IMR-90 (cell line): ENCODE measurements at regions not wholly inside any gene's neighbourhood (a gene's known extent, or its start where the extent isn't known, plus 50 kb on each side); places are given as distances from the start of the nearest gene placed in this dataset.

Source experiments
- ATAC-seq: fragments of 200-7000 bp; cut with Tn5 transposase; 2 replicates; pipeline ENCODE4 v1.9.1; 2020; ENCODE audit warnings: low read depth, mild to moderate bottlenecking, moderate library complexity
- BruUV-seq: library from RNA; stranded (reverse); fragments of 400-500 nt; replicated peaks from 2 replicates; lab custom pipeline; 2021; lab: Mats Ljungman, UMichigan
- CTCF ChIA-PET: fragments of 300-600 bp; formaldehyde crosslinking; extraction: SDS; loops from one replicate; lab custom pipeline; 2021; ENCODE audit warnings: antibody characterized with exemption; lab: Yijun Ruan, JAX
- POLR2A ChIA-PET: fragments of 300-600 bp; sonication (Branson Sonifier 250); formaldehyde crosslinking; loops from one replicate; lab custom pipeline; 2022; ENCODE audit warnings: antibody characterized with exemption; ENCODE audit not compliant: unreplicated experiment; lab: Charles Lee
- DNase-seq: peaks from one replicate; pipeline ENCODE4 v3.0.0; 2013
- H2AFZ ChIP-seq: replicated peaks from 2 replicates; pipeline ENCODE3; 2013; ENCODE audit warnings: low read length, mild to moderate bottlenecking; ENCODE audit not compliant: poor library complexity
- H2AK5ac ChIP-seq: 2 replicates; pipeline ENCODE4 v1.6.1; 2013; ENCODE audit warnings: low read depth, low read length, inconsistent platforms
- H2AK9ac ChIP-seq: replicated peaks from 2 replicates; pipeline ENCODE3; 2013; ENCODE audit warnings: mild to moderate bottlenecking, low read depth, low read length, moderate library complexity; ENCODE audit not compliant: poor library complexity
- H2BK120ac ChIP-seq: 2 replicates; pipeline ENCODE4 v1.6.1; 2013; ENCODE audit warnings: low read depth, low read length, inconsistent platforms
- H2BK15ac ChIP-seq: 3 replicates; pipeline ENCODE4 v1.6.1; 2013; ENCODE audit warnings: low read depth, low read length, inconsistent platforms
- H2BK20ac ChIP-seq: 2 replicates; pipeline ENCODE4 v1.6.1; 2013; ENCODE audit warnings: low read depth, mild to moderate bottlenecking, inconsistent platforms, low read length, moderate library complexity
- H2BK5ac ChIP-seq: 2 replicates; pipeline ENCODE4 v1.6.1; 2013; ENCODE audit warnings: mild to moderate bottlenecking, low read depth, low read length, inconsistent platforms; ENCODE audit not compliant: poor library complexity, severe bottlenecking
- H3K14ac ChIP-seq: replicated peaks from 2 replicates; pipeline ENCODE4 v1.6.1; 2013; ENCODE audit warnings: low read depth, low read length, inconsistent platforms
- H3K18ac ChIP-seq: 2 replicates; pipeline ENCODE4 v1.6.1; 2013; ENCODE audit warnings: low read depth, low read length, control low read depth
- H3K23ac ChIP-seq: 2 replicates; pipeline ENCODE4 v1.6.1; 2013; ENCODE audit warnings: low read depth, low read length, inconsistent platforms
- H3K27ac ChIP-seq: 2 replicates; pipeline ENCODE4 v1.5.1; 2013; ENCODE audit warnings: mild to moderate bottlenecking, control low read depth, low read length; ENCODE audit not compliant: insufficient read depth
- H3K27me3 ChIP-seq: 2 replicates; pipeline ENCODE4 v1.6.1; 2013; ENCODE audit warnings: low read length; ENCODE audit not compliant: control insufficient read depth, insufficient read depth
- H3K36me3 ChIP-seq: 2 replicates; pipeline ENCODE4 v1.6.1; 2013; ENCODE audit warnings: low read length, mixed read lengths; ENCODE audit not compliant: control insufficient read depth, insufficient read depth
- H3K4ac ChIP-seq: 2 replicates; pipeline ENCODE4 v1.6.1; 2013; ENCODE audit warnings: low read depth, low read length, inconsistent platforms
- H3K4me1 ChIP-seq: 2 replicates; pipeline ENCODE4 v1.6.1; 2013; ENCODE audit warnings: low read length, mixed read lengths; ENCODE audit not compliant: control insufficient read depth, insufficient read depth
- H3K4me2 ChIP-seq: 2 replicates; pipeline ENCODE4 v1.6.1; 2013; ENCODE audit warnings: low read depth, mild to moderate bottlenecking, control low read depth, low read length, moderate library complexity
- H3K4me3 ChIP-seq: 2 replicates; pipeline ENCODE4 v1.5.1; 2013; ENCODE audit warnings: low read depth, mild to moderate bottlenecking, control low read depth, low read length, moderate library complexity; ENCODE audit not compliant: insufficient read depth
- H3K56ac ChIP-seq: 2 replicates; pipeline ENCODE4 v1.6.1; 2013; ENCODE audit warnings: low read length, inconsistent platforms; ENCODE audit not compliant: insufficient read depth; ENCODE audit errors: extremely low read depth
- H3K79me1 ChIP-seq, 2 experiments: 2 replicates each; pipeline ENCODE4 v1.6.1; 2013; ENCODE audit warnings: low read length in 2 of 2, inconsistent platforms in 1 of 2, low read depth in 1 of 2
- H3K9ac ChIP-seq: 2 replicates; pipeline ENCODE4 v1.6.1; 2013; ENCODE audit warnings: low read depth, low read length, control low read depth
- H3K9me1 ChIP-seq: 2 replicates; pipeline ENCODE4 v1.6.1; 2013; ENCODE audit warnings: low read length, inconsistent platforms; ENCODE audit not compliant: insufficient read depth
- H3K9me3 ChIP-seq: 2 replicates; pipeline ENCODE4 v1.6.1; 2013; ENCODE audit warnings: low read length; ENCODE audit not compliant: control insufficient read depth, insufficient read depth
- H4K20me1 ChIP-seq: 2 replicates; pipeline ENCODE4 v1.6.1; 2013; ENCODE audit warnings: low read length, inconsistent platforms; ENCODE audit not compliant: insufficient read depth
- H4K5ac ChIP-seq: 2 replicates; pipeline ENCODE4 v1.6.1; 2013; ENCODE audit warnings: mild to moderate bottlenecking, low read depth, low read length, control low read depth
- H4K8ac ChIP-seq, 2 experiments: 2 replicates each; pipeline ENCODE4 v1.6.1; 2013; ENCODE audit warnings: low read depth in 2 of 2, low read length in 2 of 2, control low read depth in 1 of 2, inconsistent platforms in 1 of 2
- H4K91ac ChIP-seq: 2 replicates; pipeline ENCODE4 v1.6.1; 2013; ENCODE audit warnings: low read depth, low read length, inconsistent platforms; ENCODE audit not compliant: insufficient read depth
- CEBPB ChIP-seq: IDR thresholded peaks from 2 replicates; pipeline ENCODE4 v1.6.1; 2012; ENCODE audit warnings: low read depth, low read length, improper control_type of control experiment
- CTCF ChIP-seq: conservative IDR thresholded peaks from 2 replicates; pipeline ENCODE4 v1.5.1; 2012; ENCODE audit warnings: mild to moderate bottlenecking, low read depth, low read length, improper control_type of control experiment
- FOS ChIP-seq: fragments of 150-350 bp; IDR thresholded peaks from 2 replicates; pipeline ENCODE4 v1.6.1; 2016; ENCODE audit warnings: low read depth, low read length
- WGBS, 2 experiments: methylation state at CpG; one replicate each; pipeline versions ENCODE4 v1.1.5 to v1.1.7; 2013; ENCODE audit warnings: missing lambda C conversion rate in 2 of 2; ENCODE audit not compliant: insufficient read length in 1 of 2; ENCODE audit errors: extremely low coverage in 2 of 2; 5-methylcytosine and 5-hydroxymethylcytosine counted together
- dilution Hi-C: fragments of 300-500 bp; cut with HindIII; formaldehyde crosslinking; loops from one replicate; pipeline ENCODE4 v1.14.3; 2018; ENCODE audit warnings: low sequenced_read_pairs; ENCODE audit not compliant: unreplicated experiment
- in situ Hi-C: fragments of 300-500 bp; cut with MboI; formaldehyde crosslinking; loops from 3 replicates; pipeline ENCODE4 v1.14.3; 2019; ENCODE audit warnings: low sequenced_read_pairs, inconsistent platforms, mixed read lengths
- intact Hi-C: fragments of 100-400 bp; cut with micrococcal nuclease; formaldehyde crosslinking; loops from 2 replicates; pipeline ENCODE4 v1.10.0; 2022

DNA sequence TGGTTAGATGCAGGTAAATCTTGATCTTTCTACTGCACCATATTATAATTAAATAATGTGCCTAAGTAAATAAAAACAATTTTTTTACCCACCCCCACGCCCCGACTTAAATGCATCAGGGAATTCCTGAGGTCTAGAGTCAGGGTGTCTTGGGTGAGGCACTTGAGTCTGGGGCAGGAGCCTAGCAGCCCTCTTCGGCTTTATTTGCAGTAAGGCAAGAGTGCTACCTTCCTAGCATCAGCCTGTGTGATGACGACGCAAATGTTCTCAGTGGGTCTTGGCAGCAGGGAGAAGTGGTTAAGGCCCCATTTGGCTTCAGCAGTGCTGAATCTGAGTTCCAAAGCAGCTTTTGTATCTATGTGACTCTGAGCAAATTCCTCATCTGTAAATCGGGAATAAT, 88.7 kb downstream of the POLR2M start:
- no peaks in the 10 kb centered on the region for H3K9me3 ChIP-seq
- H3K9me1 ChIP-seq: no peaks in the 10 kb centered on the region
- no peak overlapping the region for H4K8ac ChIP-seq
- in situ Hi-C loops (no loop called here), dilution Hi-C loops (no loop called here), intact Hi-C loops (no loop called here)
- no peak overlapping the region for H2AK9ac ChIP-seq
- H3K27ac ChIP-seq: no peak overlapping the region
- no peak overlapping the region for H2AFZ ChIP-seq
- ChIA-PET POLR2A (no interaction called here), CTCF (no interaction called here)
- no peak overlapping the region for H2BK120ac ChIP-seq
- no peak overlapping the region for H3K23ac ChIP-seq
- H4K91ac ChIP-seq: no peak overlapping the region
- H2BK15ac ChIP-seq: no peak overlapping the region
- no peak overlapping the region for H3K14ac ChIP-seq
- H3K4me3 ChIP-seq: no peak overlapping the region
- no peak overlapping the region for H3K9ac ChIP-seq
- no peaks in the 10 kb centered on the region for H4K20me1 ChIP-seq
- H3K27me3 ChIP-seq: peaks cover 1% of the 10 kb centered on the region
- no peak overlapping the region for H3K4ac ChIP-seq
- 60% methylated on average over 1 of the region's 6 CpGs; no CpG with 5 or more reads in 1 of the 2 experiments for WGBS, 2 experiments
- H2AK5ac ChIP-seq: no peak overlapping the region
- H3K4me2 ChIP-seq: no peak overlapping the region
- no peak overlapping the region for H3K18ac ChIP-seq
- H2BK20ac ChIP-seq: no peak overlapping the region
- DNase-seq (no peak), ATAC-seq (no peak)
- H3K79me1 ChIP-seq: no peaks in the 10 kb centered on the region
- H2BK5ac ChIP-seq: no peak overlapping the region
- H3K36me3 ChIP-seq: no peaks in the 10 kb centered on the region
- no peak overlapping the region for H3K56ac ChIP-seq
- no peak for TF ChIP-seq CTCF
- TF ChIP-seq FOS: no peak
- no peak for TF ChIP-seq CEBPB
- BruUV-seq: no TSS peak
- H3K4me1 ChIP-seq: no peaks in the 10 kb centered on the region
- no peak overlapping the region for H4K5ac ChIP-seq
